Inferior parietal cortex (tissue), 1 donor: ENCODE measurements at regions not wholly inside any gene's neighbourhood (a gene's known extent, or its start where the extent isn't known, plus 50 kb on each side); places are given as distances from the start of the nearest gene placed in this dataset.
"Not testable (repeated sequence)": the region's sequence is repeated elsewhere in the genome, so short reads cannot be mapped to it uniquely, and the experiment has no call there.

ENCODE experiments used
- DNase-seq: peaks from one replicate; pipeline ENCODE4 v3.0.0-alpha.2; 2016; ENCODE audit errors: extremely low spot score

- DNase-seq = no peak
Measured at GRCh38 chr10:8379906-8380832, 325.7 kb downstream of the GATA3 start.

- DNase-seq = no peak
Measured at GRCh38 chr10:8380833-8381496, 326.5 kb downstream of the GATA3 start.

- DNase-seq = no peak
Measured at GRCh38 chr10:8386781-8387180, 332.3 kb downstream of the GATA3 start.

- no peak for DNase-seq
Measured at GRCh38 chr10:8389630-8390029, 335.1 kb downstream of the GATA3 start.

GRCh38 chr10:8392216-8392615, 337.7 kb downstream of the GATA3 start:
- no peak for DNase-seq

GRCh38 chr10:8393531-8393930, 339.0 kb downstream of the GATA3 start:
- DNase-seq = no peak

GRCh38 chr10:8396675-8397074, 342.2 kb downstream of the GATA3 start:
- DNase-seq = no peak

- DNase-seq = no peak
Measured at GRCh38 chr10:8398771-8399170, 344.3 kb downstream of the GATA3 start.

- no peak for DNase-seq
Measured at GRCh38 chr10:8400151-8400550, 345.7 kb downstream of the GATA3 start.

GRCh38 chr10:8400892-8401291, 346.4 kb downstream of the GATA3 start:
- DNase-seq = no peak

GRCh38 chr10:8401531-8401930, 347.0 kb downstream of the GATA3 start:
- no peak for DNase-seq

- no peak for DNase-seq
Measured at GRCh38 chr10:8402576-8402975, 348.1 kb downstream of the GATA3 start.

- DNase-seq = no peak
Measured at GRCh38 chr10:8403711-8404371, 349.4 kb downstream of the GATA3 start.

GRCh38 chr10:8404721-8405120, 350.2 kb downstream of the GATA3 start:
- no peak for DNase-seq

GRCh38 chr10:8405596-8405995, 351.1 kb downstream of the GATA3 start:
- no peak for DNase-seq

- DNase-seq = no peak
Measured at GRCh38 chr10:8407501-8408021, 353.1 kb downstream of the GATA3 start.

GRCh38 chr10:8410506-8410905, 356.0 kb downstream of the GATA3 start:
- no peak for DNase-seq

- DNase-seq = no peak
Measured at GRCh38 chr10:8412541-8412940, 358.1 kb downstream of the GATA3 start.

GRCh38 chr10:8415029-8415428, 360.5 kb downstream of the GATA3 start:
- DNase-seq = not testable (repeated sequence)

GRCh38 chr10:8416192-8416701, 361.8 kb downstream of the GATA3 start:
- DNase-seq = no peak

GRCh38 chr10:8416760-8417159, 362.3 kb downstream of the GATA3 start:
- DNase-seq = no peak

- DNase-seq = no peak
Measured at GRCh38 chr10:8417631-8418030, 363.1 kb downstream of the GATA3 start.
